ENCODE measurements at regions not wholly inside any gene's neighbourhood (a gene's known extent, or its start where the extent isn't known, plus 50 kb on each side); places are given as distances from the start of the nearest gene placed in this dataset.

GRCh38 chr11:128164080-128164741, 423.1 kb downstream of the ETS1 start:
- Histone ChIP-seq H3K4me3 (ENCODE audit: low read depth, low read length) (no peak overlapping the region), H3K27me3 (ENCODE audit: control insufficient read depth, insufficient read depth, low read length) (no peaks in the 10 kb centered on the region), H3K36me3 (ENCODE audit: control insufficient read depth, insufficient read depth, low read length) (no peaks in the 10 kb centered on the region)
- FAIRE-seq, result no peak
- TF ChIP-seq, protein P1, sequence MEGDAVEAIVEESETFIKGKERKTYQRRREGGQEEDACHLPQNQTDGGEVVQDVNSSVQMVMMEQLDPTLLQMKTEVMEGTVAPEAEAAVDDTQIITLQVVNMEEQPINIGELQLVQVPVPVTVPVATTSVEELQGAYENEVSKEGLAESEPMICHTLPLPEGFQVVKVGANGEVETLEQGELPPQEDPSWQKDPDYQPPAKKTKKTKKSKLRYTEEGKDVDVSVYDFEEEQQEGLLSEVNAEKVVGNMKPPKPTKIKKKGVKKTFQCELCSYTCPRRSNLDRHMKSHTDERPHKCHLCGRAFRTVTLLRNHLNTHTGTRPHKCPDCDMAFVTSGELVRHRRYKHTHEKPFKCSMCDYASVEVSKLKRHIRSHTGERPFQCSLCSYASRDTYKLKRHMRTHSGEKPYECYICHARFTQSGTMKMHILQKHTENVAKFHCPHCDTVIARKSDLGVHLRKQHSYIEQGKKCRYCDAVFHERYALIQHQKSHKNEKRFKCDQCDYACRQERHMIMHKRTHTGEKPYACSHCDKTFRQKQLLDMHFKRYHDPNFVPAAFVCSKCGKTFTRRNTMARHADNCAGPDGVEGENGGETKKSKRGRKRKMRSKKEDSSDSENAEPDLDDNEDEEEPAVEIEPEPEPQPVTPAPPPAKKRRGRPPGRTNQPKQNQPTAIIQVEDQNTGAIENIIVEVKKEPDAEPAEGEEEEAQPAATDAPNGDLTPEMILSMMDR (IDR thresholded peaks at IDR 0.05; ENCODE audit: insufficient read depth, low read length, severe bottlenecking), result no peak
- DNase-seq (ENCODE audit: low read depth), result no peak

DNA sequence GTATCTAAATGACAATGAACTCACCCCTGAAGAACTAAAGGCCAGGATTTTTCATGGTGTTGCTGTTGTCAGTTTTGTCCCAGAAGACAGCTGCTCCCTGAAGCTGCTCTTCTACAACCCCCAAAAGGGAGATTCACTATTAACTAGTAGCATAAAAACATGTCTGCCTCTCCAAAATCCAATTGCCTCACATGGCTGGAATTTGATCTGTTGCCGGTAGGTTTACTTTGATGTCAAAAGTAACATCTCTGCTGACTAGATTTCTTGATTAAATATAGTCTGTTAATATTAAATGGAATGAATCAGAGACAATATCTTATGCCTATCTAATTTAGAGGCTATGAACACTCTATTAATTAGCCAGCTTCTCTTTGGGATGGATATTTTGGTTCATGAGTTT, 425.4 kb downstream of the ETS1 start:
- FAIRE-seq (no peak), DNase-seq (ENCODE audit: low read depth) (no peak)
- Histone ChIP-seq H3K27me3 (ENCODE audit: control insufficient read depth, insufficient read depth, low read length) (no peaks in the 10 kb centered on the region), H3K4me3 (ENCODE audit: low read depth, low read length) (no peak overlapping the region), H3K36me3 (ENCODE audit: control insufficient read depth, insufficient read depth, low read length) (no peaks in the 10 kb centered on the region)
- TF ChIP-seq, protein P1 (IDR thresholded peaks at IDR 0.05; ENCODE audit: insufficient read depth, low read length, severe bottlenecking), result no peak

GRCh38 chr11:128161436-128161835, 425.9 kb downstream of the ETS1 start:
- no peaks in the 10 kb centered on the region for H3K36me3 ChIP-seq (ENCODE audit: control insufficient read depth, insufficient read depth, low read length)
- FAIRE-seq, result no peak
- DNase-seq (ENCODE audit: low read depth), result no peak
- H3K4me3 ChIP-seq (ENCODE audit: low read depth, low read length), result no peak overlapping the region
- H3K27me3 ChIP-seq (ENCODE audit: control insufficient read depth, insufficient read depth, low read length), result no peaks in the 10 kb centered on the region
- TF ChIP-seq, protein P1 (IDR thresholded peaks at IDR 0.05; ENCODE audit: insufficient read depth, low read length, severe bottlenecking), result no peak

DNA sequence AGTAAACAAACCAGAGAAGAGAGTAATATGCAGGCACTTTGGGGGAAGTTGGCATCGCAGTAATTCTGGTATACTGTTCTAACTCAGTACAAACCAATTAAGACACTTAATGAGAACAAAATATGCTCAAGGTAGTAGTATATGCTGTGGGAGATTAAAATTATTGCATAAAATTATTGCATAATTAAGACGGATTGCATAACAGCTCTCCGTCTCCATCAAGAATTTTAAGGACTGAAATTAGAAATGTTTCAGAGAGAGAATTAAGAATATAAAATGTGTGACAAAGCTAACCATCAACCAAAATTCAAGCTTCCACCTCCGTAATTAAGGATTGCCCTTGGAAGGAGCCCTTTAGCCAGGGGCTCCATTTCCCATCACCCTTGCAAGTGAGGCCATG, 428.5 kb downstream of the ETS1 start:
- H3K4me3 ChIP-seq (ENCODE audit: low read depth, low read length), result no peak overlapping the region
- H3K36me3 ChIP-seq (ENCODE audit: control insufficient read depth, insufficient read depth, low read length), result no peaks in the 10 kb centered on the region
- no peak for FAIRE-seq
- DNase-seq (ENCODE audit: low read depth), result no peak
- no peaks in the 10 kb centered on the region for H3K27me3 ChIP-seq (ENCODE audit: control insufficient read depth, insufficient read depth, low read length)
- TF ChIP-seq, protein P1 (IDR thresholded peaks at IDR 0.05; ENCODE audit: insufficient read depth, low read length, severe bottlenecking), result no peak

DNA sequence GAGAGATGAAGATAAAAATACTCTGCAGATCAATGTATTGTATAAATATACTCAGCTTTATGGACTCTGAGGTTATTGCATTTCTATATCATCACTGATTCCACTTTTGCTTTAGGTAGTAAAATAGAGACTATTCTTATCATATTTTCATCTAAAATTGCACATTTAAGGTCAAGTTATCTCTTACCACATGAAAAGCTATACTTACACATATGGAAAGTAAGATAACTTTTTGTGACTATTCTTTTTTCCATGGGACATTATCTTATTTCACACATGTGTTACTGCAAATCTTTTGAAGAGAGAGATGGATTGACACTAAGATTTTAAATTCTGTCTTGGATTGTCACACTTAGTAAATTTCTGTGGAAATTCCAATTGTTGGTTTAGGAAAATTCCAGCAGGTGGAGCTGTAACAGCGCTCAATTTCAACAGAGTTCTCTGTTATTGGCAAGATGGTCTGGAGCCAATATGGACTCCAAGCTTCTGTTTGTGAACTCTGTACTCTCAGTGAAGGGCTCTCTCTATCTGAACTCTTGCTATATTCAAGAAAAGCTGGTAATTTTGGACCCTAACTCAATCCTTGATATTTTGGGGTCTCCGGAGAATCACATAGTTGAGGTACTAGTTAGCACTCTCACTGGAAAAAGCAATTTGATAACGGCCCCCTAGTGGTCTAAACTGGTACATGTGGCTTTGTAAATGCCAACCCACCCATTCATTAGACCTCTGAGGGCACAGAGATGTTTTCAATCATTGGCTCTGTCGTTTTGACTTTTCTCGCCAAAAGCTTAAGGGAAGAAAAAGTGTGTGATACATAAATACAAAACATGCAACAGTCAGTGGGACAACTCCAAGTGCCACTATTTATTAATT, 429.7 kb downstream of the ETS1 start:
- H3K4me3 ChIP-seq (ENCODE audit: low read depth, low read length), result no peak overlapping the region
- peak; percentile 75 for DNase-seq (ENCODE audit: low read depth)
- H3K36me3 ChIP-seq (ENCODE audit: control insufficient read depth, insufficient read depth, low read length), result no peaks in the 10 kb centered on the region
- no peaks in the 10 kb centered on the region for H3K27me3 ChIP-seq (ENCODE audit: control insufficient read depth, insufficient read depth, low read length)
- FAIRE-seq, result no peak
- TF ChIP-seq, protein P1 (IDR thresholded peaks at IDR 0.05; ENCODE audit: insufficient read depth, low read length, severe bottlenecking), result peak; percentile 71

Data from bronchial epithelial cell (primary cell).